GM12878 (cell line): ENCODE measurements at regions not wholly inside any gene's neighbourhood (a gene's known extent, or its start where the extent isn't known, plus 50 kb on each side); places are given as distances from the start of the nearest gene placed in this dataset.
A peak's percentile ranks its signal among the peaks of the same experiment; 100 is the strongest.

Experiments used
- ATAC-seq: fragments of 200-7000 bp; cut with Tn5 transposase; 3 replicates; pipeline ENCODE4 v1.9.1; 2020; ENCODE audit warnings: mild to moderate bottlenecking, moderate library complexity
- BruUV-seq: library from RNA; stranded (reverse); fragments of 400-500 nt; replicated peaks from 2 replicates; lab custom pipeline; 2021; lab: Mats Ljungman, UMichigan
- CTCF ChIA-PET: fragments of 300-600 bp; sonication (Branson Sonifier 250); formaldehyde crosslinking; extraction: SDS; loops from one replicate; lab custom pipeline; 2021; ENCODE audit warnings: inconsistent platforms; lab: Yijun Ruan, JAX
- POLR2A ChIA-PET: fragments of 350-600 bp; formaldehyde crosslinking; extraction: SDS; loops from one replicate; lab custom pipeline; 2021; ENCODE audit warnings: inconsistent platforms; lab: Charles Lee
- RAD21 ChIA-PET: fragments of 300-600 bp; sonication (Branson Sonifier 250); formaldehyde crosslinking; loops from one replicate; lab custom pipeline; 2023; ENCODE audit warnings: antibody characterized with exemption; ENCODE audit not compliant: unreplicated experiment; lab: Charles Lee
- SMC1A ChIA-PET: fragments of 300-600 bp; sonication (Branson Sonifier 250); formaldehyde crosslinking; loops from one replicate; lab custom pipeline; 2023; ENCODE audit not compliant: unreplicated experiment, uncharacterized antibody; lab: Charles Lee
- DNase-seq: peaks from one replicate; pipeline ENCODE4 v3.0.0-alpha.2; 2011; ENCODE audit warnings: low read depth, low spot score
- FAIRE-seq: peaks from 3 replicates; lab custom pipeline; 2011; peaks lifted over from hg19 to GRCh38; lab: Jason Lieb, UNC
- H2AFZ ChIP-seq: 2 replicates; pipeline ENCODE4 v1.6.0; 2011; ENCODE audit warnings: low read depth, low read length, control low read depth; ENCODE audit not compliant: control insufficient read depth
- H3K27ac ChIP-seq: 2 replicates; pipeline ENCODE4 v1.5.1; 2011; ENCODE audit warnings: control low read depth; ENCODE audit not compliant: control insufficient read depth, insufficient read depth
- H3K27me3 ChIP-seq, 2 experiments: replicated peaks in 1 of 2; 2 replicates each; pipeline versions ENCODE4 v1.6.0 to v1.6.1; 2011; ENCODE audit warnings: low read length in 1 of 2; ENCODE audit not compliant: control insufficient read depth in 2 of 2, insufficient read depth in 2 of 2
- H3K36me3 ChIP-seq, 2 experiments: 2 replicates each; pipeline ENCODE4 v1.5.1; 2011; ENCODE audit warnings: low read length in 1 of 2; ENCODE audit not compliant: control insufficient read depth in 2 of 2, insufficient read depth in 2 of 2
- H3K4me1 ChIP-seq: 2 replicates; pipeline ENCODE4 v1.6.1; 2011; ENCODE audit warnings: mild to moderate bottlenecking, low read length, moderate library complexity, mixed read lengths; ENCODE audit not compliant: control insufficient read depth, insufficient read depth
- H3K4me2 ChIP-seq: 2 replicates; pipeline ENCODE4 v1.6.0; 2011; ENCODE audit warnings: control low read depth; ENCODE audit not compliant: control insufficient read depth, insufficient read depth
- H3K4me3 ChIP-seq: fragments of 200-600 bp; sonication (generic); 2 replicates; pipeline ENCODE4 v1.5.1; 2016
- H3K79me2 ChIP-seq: 2 replicates; pipeline ENCODE4 v1.6.0; 2011; ENCODE audit warnings: low read length; ENCODE audit not compliant: control insufficient read depth, insufficient read depth
- H3K9ac ChIP-seq: 2 replicates; pipeline ENCODE4 v1.8.0; 2011; ENCODE audit warnings: low read length, control low read depth, mixed read lengths; ENCODE audit not compliant: control insufficient read depth, insufficient read depth
- H3K9me3 ChIP-seq: replicated peaks from 3 replicates; pipeline ENCODE4 v1.5.1; 2011; ENCODE audit warnings: mild to moderate bottlenecking, low read length; ENCODE audit not compliant: control insufficient read depth, insufficient read depth
- H4K20me1 ChIP-seq: 2 replicates; pipeline ENCODE4 v1.6.0; 2011; ENCODE audit not compliant: control insufficient read depth, insufficient read depth
- EP300 ChIP-seq, 2 experiments: fragments of 150-350 bp in 1 of 2; IDR thresholded peaks; 2 replicates each; pipeline ENCODE4 v1.6.1; 2011 to 2012; ENCODE audit warnings: low read depth in 2 of 2, low read length in 2 of 2, borderline replicate concordance in 1 of 2, improper control_type of control experiment in 1 of 2, inconsistent platforms in 1 of 2; ENCODE audit not compliant: control insufficient read depth in 1 of 2
- RAD51 ChIP-seq: fragments of 450-650 bp; IDR thresholded peaks from 2 replicates; pipeline ENCODE4 v1.6.1; 2016; ENCODE audit warnings: moderate library complexity, mild to moderate bottlenecking, inconsistent platforms
- USF1 ChIP-seq: IDR thresholded peaks from 2 replicates; pipeline ENCODE4 v1.6.1; 2011; ENCODE audit warnings: borderline replicate concordance, low read depth, mild to moderate bottlenecking, moderate library complexity, mixed read lengths, low read length; ENCODE audit not compliant: insufficient read depth; ENCODE audit errors: extremely low read length
- YBX1 ChIP-seq: fragments of 450-650 bp; IDR thresholded peaks from 2 replicates; pipeline ENCODE4 v1.6.1; 2016; ENCODE audit warnings: antibody characterized with exemption
- ZNF274 ChIP-seq: IDR thresholded peaks from one replicate; pipeline ENCODE4 v1.8.0; 2011; ENCODE audit not compliant: insufficient read length, insufficient read depth
- ZZZ3 ChIP-seq: IDR thresholded peaks from 2 replicates; pipeline ENCODE4 v1.6.1; 2011; ENCODE audit warnings: low read depth; ENCODE audit not compliant: control insufficient read depth, insufficient read length
- WGBS: methylation state at CpG from one replicate; pipeline ENCODE4 v1.1.6; 2016; ENCODE audit warnings: low lambda C conversion rate; ENCODE audit not compliant: insufficient replicate concordance, insufficient coverage; ENCODE audit errors: missing lambda C conversion rate; 5-methylcytosine and 5-hydroxymethylcytosine counted together
- in situ Hi-C: fragments of 300-500 bp; cut with MboI; formaldehyde crosslinking; loops from 9 replicates; pipeline ENCODE4 v1.14.3; 2018; ENCODE audit warnings: mixed read lengths
- intact Hi-C: fragments of 100-400 bp; cut with micrococcal nuclease; formaldehyde crosslinking; loops from one replicate; pipeline ENCODE4 v1.14.2; 2022; ENCODE audit not compliant: unreplicated experiment
- TF ChIP-seq, protein P1 (sequence below): IDR thresholded peaks from 2 replicates; pipeline ENCODE4 v1.6.1; 2011; ENCODE audit warnings: borderline replicate concordance, low read depth, mild to moderate bottlenecking, moderate library complexity, low read length; ENCODE audit not compliant: insufficient read depth, poor library complexity, severe bottlenecking
- TF ChIP-seq, protein P2 (sequence below): IDR thresholded peaks from 2 replicates; pipeline ENCODE4 v1.6.1; 2011; ENCODE audit warnings: low read depth, low read length, improper control_type of control experiment, borderline replicate concordance

DNA sequence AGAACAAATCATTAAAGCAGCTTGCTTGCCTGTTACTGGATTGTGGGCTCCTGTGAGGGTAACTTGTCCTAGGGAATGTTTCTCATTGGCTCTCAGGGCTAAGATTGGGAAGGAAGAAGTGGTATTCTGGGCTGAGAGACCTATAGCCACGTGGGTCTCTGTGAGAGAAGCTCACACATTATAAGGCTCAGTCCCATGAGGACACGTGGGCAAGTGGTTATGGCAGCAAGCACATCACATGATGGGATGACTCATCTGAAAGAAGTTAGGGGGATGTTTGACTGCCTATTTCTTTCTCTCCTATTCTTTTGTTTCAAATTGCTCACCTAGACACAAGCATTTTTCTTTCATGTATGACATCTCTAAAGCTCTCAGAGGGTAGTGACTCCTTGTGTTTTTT is 418.0 kb upstream of the ST6GAL2 start:
- WGBS, result 8% methylated on average over 2 of the region's 2 CpGs
- ChIA-PET POLR2A (no interaction called here), RAD21 (no interaction called here)

More for the DNA sequence above, 418.0 kb upstream of the ST6GAL2 start:
- BruUV-seq, result no TSS peak
- no peak for FAIRE-seq
- Histone ChIP-seq H4K20me1 (no peaks in the 10 kb centered on the region), H3K79me2 (no peaks in the 10 kb centered on the region), H3K9ac (no peak overlapping the region)
- no peak for DNase-seq
- peak; percentile 88 for TF ChIP-seq RAD51
- TF ChIP-seq USF1, result peak; percentile 14
- TF ChIP-seq, protein P1, sequence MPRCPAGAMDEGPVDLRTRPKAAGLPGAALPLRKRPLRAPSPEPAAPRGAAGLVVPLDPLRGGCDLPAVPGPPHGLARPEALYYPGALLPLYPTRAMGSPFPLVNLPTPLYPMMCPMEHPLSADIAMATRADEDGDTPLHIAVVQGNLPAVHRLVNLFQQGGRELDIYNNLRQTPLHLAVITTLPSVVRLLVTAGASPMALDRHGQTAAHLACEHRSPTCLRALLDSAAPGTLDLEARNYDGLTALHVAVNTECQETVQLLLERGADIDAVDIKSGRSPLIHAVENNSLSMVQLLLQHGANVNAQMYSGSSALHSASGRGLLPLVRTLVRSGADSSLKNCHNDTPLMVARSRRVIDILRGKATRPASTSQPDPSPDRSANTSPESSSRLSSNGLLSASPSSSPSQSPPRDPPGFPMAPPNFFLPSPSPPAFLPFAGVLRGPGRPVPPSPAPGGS, result no peak
- no peak for TF ChIP-seq ZNF274
- TF ChIP-seq EP300 (IDR thresholded peaks at IDR 0.05; ENCODE audit: borderline replicate concordance in 1 of 2, control insufficient read depth in 1 of 2, low read depth in 2 of 2, low read length in 2 of 2), result no peak
- TF ChIP-seq YBX1, result no peak
- TF ChIP-seq, protein P2, sequence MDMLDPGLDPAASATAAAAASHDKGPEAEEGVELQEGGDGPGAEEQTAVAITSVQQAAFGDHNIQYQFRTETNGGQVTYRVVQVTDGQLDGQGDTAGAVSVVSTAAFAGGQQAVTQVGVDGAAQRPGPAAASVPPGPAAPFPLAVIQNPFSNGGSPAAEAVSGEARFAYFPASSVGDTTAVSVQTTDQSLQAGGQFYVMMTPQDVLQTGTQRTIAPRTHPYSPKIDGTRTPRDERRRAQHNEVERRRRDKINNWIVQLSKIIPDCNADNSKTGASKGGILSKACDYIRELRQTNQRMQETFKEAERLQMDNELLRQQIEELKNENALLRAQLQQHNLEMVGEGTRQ, result peak; percentile 73; the same call in 1 of the 2 replicates
- TF ChIP-seq ZZZ3, result no peak
- TF ChIP-seq, all 136 proteins: peak for 3
- CTCF ChIA-PET, result no interaction called here
- no peak overlapping the region for H2AFZ ChIP-seq
- SMC1A ChIA-PET, result no interaction called here
- no peak overlapping the region for H3K4me2 ChIP-seq
- no peaks in the 10 kb centered on the region for H3K4me1 ChIP-seq
- H3K4me3 ChIP-seq, result no peak overlapping the region
- H3K27ac ChIP-seq, result no peak overlapping the region
- in situ Hi-C loops (no loop called here), intact Hi-C loops (no loop called here)
- H3K9me3 ChIP-seq, result no peaks in the 10 kb centered on the region
- no peaks in the 10 kb centered on the region for H3K27me3 ChIP-seq
- H3K36me3 ChIP-seq, result no peaks in the 10 kb centered on the region
- ATAC-seq, result peak; percentile 41; the same call in 2 of the 3 replicates
